PC-3 (cell line): ENCODE measurements at regions not wholly inside any gene's neighbourhood (a gene's known extent, or its start where the extent isn't known, plus 50 kb on each side); places are given as distances from the start of the nearest gene placed in this dataset.

Source experiments
- ATAC-seq: fragments of 200-7000 bp; cut with Tn5 transposase; 2 replicates; pipeline ENCODE4 v1.9.1; 2020; ENCODE audit warnings: mild to moderate bottlenecking, moderate library complexity
- BruUV-seq: library from RNA; stranded (reverse); fragments of 400-500 nt; replicated peaks from 2 replicates; lab custom pipeline; 2021; lab: Mats Ljungman, UMichigan
- CTCF ChIA-PET: fragments of 300-600 bp; sonication (Branson Sonifier 250); formaldehyde crosslinking; loops from one replicate; lab custom pipeline; 2022; ENCODE audit warnings: antibody characterized with exemption; lab: Charles Lee
- POLR2A ChIA-PET: fragments of 300-600 bp; sonication (Branson Sonifier 250); formaldehyde crosslinking; loops from one replicate; lab custom pipeline; 2022; ENCODE audit warnings: antibody characterized with exemption; ENCODE audit not compliant: unreplicated experiment; lab: Charles Lee
- DNase-seq: peaks from one replicate; pipeline ENCODE4 v3.0.0-alpha.2; 2015
- H2AFZ ChIP-seq: fragments of 300-600 bp; sonication (generic); 2 replicates; pipeline ENCODE4 v1.6.0; 2016; ENCODE audit warnings: antibody characterized with exemption, low read length
- H3F3A ChIP-seq: fragments of 300-600 bp; sonication (generic); one replicate; pipeline ENCODE4 v1.6.0; 2017; ENCODE audit warnings: antibody characterized with exemption, low read length, control low read depth, mild to moderate bottlenecking; ENCODE audit not compliant: unreplicated experiment
- H3K27ac ChIP-seq: fragments of 300-600 bp; sonication (generic); 2 replicates; pipeline ENCODE4 v1.5.1; 2016; ENCODE audit warnings: mild to moderate bottlenecking, low read length
- H3K27me3 ChIP-seq: fragments of 300-600 bp; sonication (generic); 2 replicates; pipeline ENCODE4 v1.6.1; 2016; ENCODE audit warnings: low read length, mixed read lengths
- H3K36me3 ChIP-seq: fragments of 300-600 bp; sonication (generic); 2 replicates; pipeline ENCODE4 v1.6.1; 2016; ENCODE audit warnings: low read depth, mixed run types, low read length, mixed read lengths
- H3K4me1 ChIP-seq: fragments of 300-600 bp; sonication (generic); 2 replicates; pipeline ENCODE4 v1.5.1; 2016; ENCODE audit warnings: low read length; ENCODE audit not compliant: insufficient read depth
- H3K4me2 ChIP-seq: fragments of 300-600 bp; sonication (generic); 2 replicates; pipeline ENCODE4 v1.6.0; 2016; ENCODE audit warnings: low read length
- H3K4me3 ChIP-seq: fragments of 300-600 bp; sonication (generic); 2 replicates; pipeline ENCODE4 v1.5.1; 2016; ENCODE audit warnings: mild to moderate bottlenecking, low read length, mixed read lengths
- H3K79me2 ChIP-seq: fragments of 300-600 bp; sonication (generic); 2 replicates; pipeline ENCODE4 v1.6.1; 2017; ENCODE audit warnings: low read length, mixed read lengths
- H3K9ac ChIP-seq: fragments of 300-600 bp; sonication (generic); 2 replicates; pipeline ENCODE4 v1.6.0; 2016; ENCODE audit warnings: mild to moderate bottlenecking, low read length
- H3K9me2 ChIP-seq: fragments of 300-600 bp; sonication (generic); replicated peaks from 2 replicates; pipeline ENCODE4 v1.6.1; 2016; ENCODE audit warnings: mixed run types, low read length, mixed read lengths
- H3K9me3 ChIP-seq: fragments of 300-600 bp; sonication (generic); 2 replicates; pipeline ENCODE4 v1.6.1; 2016; ENCODE audit warnings: low read length, mixed read lengths
- H4K20me1 ChIP-seq: fragments of 300-600 bp; sonication (generic); 2 replicates; pipeline ENCODE4 v1.6.1; 2016; ENCODE audit warnings: low read length, mixed read lengths
- EZH2 ChIP-seq: fragments of 300-600 bp; sonication (generic); IDR thresholded peaks from one replicate; pipeline ENCODE4 v1.6.1; 2017; ENCODE audit warnings: antibody characterized with exemption, mild to moderate bottlenecking, low read length; ENCODE audit not compliant: unreplicated experiment
- EZH2phosphoT487 ChIP-seq: fragments of 300-600 bp; sonication (generic); IDR thresholded peaks from 2 replicates; pipeline ENCODE4 v1.6.1; 2018; ENCODE audit warnings: mild to moderate bottlenecking, antibody characterized with exemption, low read length, borderline replicate concordance
- intact Hi-C: fragments of 100-400 bp; cut with micrococcal nuclease; formaldehyde crosslinking; loops from 2 replicates; pipeline ENCODE4 v1.9.0; 2023
- TF ChIP-seq, protein P1 (sequence below): fragments of 300-600 bp; sonication (generic); conservative IDR thresholded peaks from 2 replicates; pipeline ENCODE4 v1.5.1; 2017; ENCODE audit warnings: antibody characterized with exemption, low read depth, mild to moderate bottlenecking, low read length

DNA sequence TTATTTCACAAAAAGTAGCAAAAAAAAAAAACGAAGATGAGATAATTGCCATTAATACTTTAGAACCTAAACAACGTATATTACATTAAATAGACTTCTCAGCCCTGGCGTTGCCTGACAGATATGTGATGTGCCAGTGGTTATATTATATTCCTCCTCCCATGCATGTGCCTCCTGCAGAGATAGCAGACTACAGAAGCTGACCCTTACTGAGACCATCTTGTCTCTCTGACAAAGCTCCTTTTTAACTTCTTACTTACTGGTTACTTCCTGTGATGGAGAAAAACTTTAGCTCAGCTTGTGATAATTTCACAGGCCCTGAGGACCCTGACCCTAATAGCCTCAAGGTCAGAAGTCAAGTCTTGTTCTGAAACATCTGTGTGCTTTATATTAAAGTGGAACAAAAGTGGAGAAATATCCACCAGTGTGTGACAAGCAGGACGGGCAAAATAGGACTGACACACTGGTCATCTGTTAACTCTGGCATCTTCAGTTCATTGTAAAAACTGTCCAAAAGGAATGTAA lies 80.6 kb upstream of the POU5F2 start:
- Histone ChIP-seq H4K20me1 (no peaks in the 10 kb centered on the region), H3F3A (no peaks in the 10 kb centered on the region), H2AFZ (no peak overlapping the region), H3K4me2 (no peak overlapping the region), H3K4me3 (no peak overlapping the region), H3K9ac (no peak overlapping the region), H3K4me1 (no peaks in the 10 kb centered on the region), H3K79me2 (no peaks in the 10 kb centered on the region), H3K27me3 (no peaks in the 10 kb centered on the region), H3K27ac (no peak overlapping the region), H3K36me3 (no peaks in the 10 kb centered on the region), H3K9me3 (no peaks in the 10 kb centered on the region), H3K9me2 (no peaks in the 10 kb centered on the region)
- no peak for ATAC-seq
- intact Hi-C loops, result no loop called here
- POLR2A ChIA-PET, result no interaction called here
- TF ChIP-seq, protein P1, sequence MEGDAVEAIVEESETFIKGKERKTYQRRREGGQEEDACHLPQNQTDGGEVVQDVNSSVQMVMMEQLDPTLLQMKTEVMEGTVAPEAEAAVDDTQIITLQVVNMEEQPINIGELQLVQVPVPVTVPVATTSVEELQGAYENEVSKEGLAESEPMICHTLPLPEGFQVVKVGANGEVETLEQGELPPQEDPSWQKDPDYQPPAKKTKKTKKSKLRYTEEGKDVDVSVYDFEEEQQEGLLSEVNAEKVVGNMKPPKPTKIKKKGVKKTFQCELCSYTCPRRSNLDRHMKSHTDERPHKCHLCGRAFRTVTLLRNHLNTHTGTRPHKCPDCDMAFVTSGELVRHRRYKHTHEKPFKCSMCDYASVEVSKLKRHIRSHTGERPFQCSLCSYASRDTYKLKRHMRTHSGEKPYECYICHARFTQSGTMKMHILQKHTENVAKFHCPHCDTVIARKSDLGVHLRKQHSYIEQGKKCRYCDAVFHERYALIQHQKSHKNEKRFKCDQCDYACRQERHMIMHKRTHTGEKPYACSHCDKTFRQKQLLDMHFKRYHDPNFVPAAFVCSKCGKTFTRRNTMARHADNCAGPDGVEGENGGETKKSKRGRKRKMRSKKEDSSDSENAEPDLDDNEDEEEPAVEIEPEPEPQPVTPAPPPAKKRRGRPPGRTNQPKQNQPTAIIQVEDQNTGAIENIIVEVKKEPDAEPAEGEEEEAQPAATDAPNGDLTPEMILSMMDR, result no peak
- TF ChIP-seq EZH2phosphoT487, result no peak
- TF ChIP-seq EZH2, result no peak
- no peak for DNase-seq
- CTCF ChIA-PET, result no interaction called here
- no TSS peak for BruUV-seq

DNA sequence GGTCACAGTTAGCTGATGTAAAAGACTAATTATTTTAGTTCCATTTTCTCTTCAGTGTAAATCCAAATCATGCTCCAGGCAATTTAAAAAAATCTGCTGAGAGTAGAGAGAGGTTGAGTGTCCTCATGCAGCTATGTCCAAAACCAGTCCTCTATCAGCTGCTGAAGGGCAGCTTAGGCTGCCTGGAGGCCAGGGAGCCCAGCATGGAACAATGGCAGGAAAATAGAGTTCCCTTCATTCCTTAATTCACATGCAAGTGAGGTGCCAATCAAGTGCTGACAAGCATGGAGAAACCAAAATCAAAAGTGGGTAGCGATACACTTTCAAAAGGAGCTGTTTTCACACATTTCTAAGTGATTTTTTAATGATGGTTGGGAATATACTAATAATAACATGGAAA lies 78.3 kb upstream of the POU5F2 start:
- Histone ChIP-seq H3K4me3 (no peak overlapping the region), H3K27ac (no peak overlapping the region), H3K79me2 (no peaks in the 10 kb centered on the region), H3K4me2 (no peak overlapping the region), H3F3A (no peaks in the 10 kb centered on the region), H3K4me1 (no peaks in the 10 kb centered on the region), H3K9me2 (no peaks in the 10 kb centered on the region), H2AFZ (no peak overlapping the region), H3K36me3 (no peaks in the 10 kb centered on the region), H3K9ac (no peak overlapping the region), H3K27me3 (no peaks in the 10 kb centered on the region), H4K20me1 (no peaks in the 10 kb centered on the region), H3K9me3 (no peaks in the 10 kb centered on the region)
- TF ChIP-seq, protein P1, result no peak
- TF ChIP-seq EZH2, result no peak
- no peak for TF ChIP-seq EZH2phosphoT487
- intact Hi-C loops, result no loop called here
- ATAC-seq, result no peak
- DNase-seq, result no peak
- ChIA-PET POLR2A (no interaction called here), CTCF (no interaction called here)
- no TSS peak for BruUV-seq

DNA sequence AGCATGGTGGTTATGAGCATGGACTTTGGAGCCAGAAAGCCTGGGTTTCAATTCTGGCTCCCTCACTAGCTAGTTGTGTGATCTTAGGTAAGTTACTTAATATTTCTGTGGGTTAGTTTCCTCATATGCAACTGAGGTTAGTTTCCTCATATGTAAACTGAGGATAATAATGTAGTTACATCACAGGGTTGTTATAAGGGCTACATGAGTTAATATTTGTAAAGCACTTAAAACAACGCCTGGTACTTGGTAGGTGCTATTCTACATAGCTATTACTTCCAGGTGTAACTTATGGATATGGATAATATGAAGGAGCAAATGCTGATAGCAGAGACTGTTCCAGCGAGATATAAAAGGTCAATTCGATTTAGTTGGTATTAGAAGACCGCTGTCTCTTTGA lies 69.4 kb upstream of the POU5F2 start:
- ATAC-seq (no peak), DNase-seq (no peak)
- H3K4me1 ChIP-seq, result no peaks in the 10 kb centered on the region
- ChIA-PET CTCF (no interaction called here), POLR2A (no interaction called here)
- intact Hi-C loops, result no loop called here
- no peak overlapping the region for H3K9ac ChIP-seq
- no peak overlapping the region for H3K4me3 ChIP-seq
- no peaks in the 10 kb centered on the region for H3K79me2 ChIP-seq
- no peaks in the 10 kb centered on the region for H3F3A ChIP-seq
- no peaks in the 10 kb centered on the region for H3K9me3 ChIP-seq
- H3K9me2 ChIP-seq, result no peaks in the 10 kb centered on the region
- no peaks in the 10 kb centered on the region for H4K20me1 ChIP-seq
- H3K4me2 ChIP-seq, result no peak overlapping the region
- H3K36me3 ChIP-seq, result no peaks in the 10 kb centered on the region
- BruUV-seq, result no TSS peak
- no peaks in the 10 kb centered on the region for H3K27me3 ChIP-seq
- no peak overlapping the region for H2AFZ ChIP-seq
- TF ChIP-seq, protein P1, result no peak
- no peak for TF ChIP-seq EZH2phosphoT487
- TF ChIP-seq EZH2, result no peak
- no peak overlapping the region for H3K27ac ChIP-seq
